IPS-15b (cell line): ENCODE measurements at regions not wholly inside any gene's neighbourhood (a gene's known extent, or its start where the extent isn't known, plus 50 kb on each side); places are given as distances from the start of the nearest gene placed in this dataset.
"Not testable (repeated sequence)": the region's sequence is repeated elsewhere in the genome, so short reads cannot be mapped to it uniquely, and the experiment has no call there.

Experiments used
- H3K27me3 ChIP-seq: one replicate; pipeline ENCODE4 v1.6.1; 2013; ENCODE audit warnings: low read length; ENCODE audit not compliant: control insufficient read depth, insufficient read depth
- H3K36me3 ChIP-seq: one replicate; pipeline ENCODE4 v1.6.1; 2013; ENCODE audit warnings: low read length; ENCODE audit not compliant: control insufficient read depth, insufficient read depth
- H3K4me1 ChIP-seq: one replicate; pipeline ENCODE4 v1.6.1; 2013; ENCODE audit warnings: mild to moderate bottlenecking, low read length; ENCODE audit not compliant: control insufficient read depth, insufficient read depth
- H3K4me3 ChIP-seq: one replicate; pipeline ENCODE4 v1.5.1; 2013; ENCODE audit warnings: low read depth, low read length
- H3K9ac ChIP-seq: one replicate; pipeline ENCODE4 v1.6.1; 2013; ENCODE audit warnings: low read depth, mild to moderate bottlenecking, low read length
- H3K9me3 ChIP-seq: one replicate; pipeline ENCODE4 v1.6.1; 2013; ENCODE audit warnings: mild to moderate bottlenecking, low read length; ENCODE audit not compliant: control insufficient read depth, insufficient read depth

DNA sequence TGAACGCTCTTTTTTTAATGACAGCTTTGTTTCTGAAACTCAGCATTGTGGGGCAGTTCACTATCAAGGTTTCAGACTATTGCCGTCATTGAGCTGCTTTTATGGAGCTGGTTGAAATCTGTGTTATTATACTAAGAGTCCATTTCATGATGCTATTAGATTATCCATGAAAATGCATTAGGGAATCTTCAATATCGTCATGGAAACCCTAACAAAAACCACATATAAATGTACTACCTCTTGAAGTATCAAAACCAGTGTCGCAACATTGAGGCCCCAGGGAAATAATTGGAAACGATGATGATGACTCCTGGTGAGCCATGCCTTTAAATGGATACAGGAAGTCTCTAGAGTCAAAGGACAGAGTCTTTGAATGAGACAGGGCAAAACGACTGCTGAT, 231.6 kb upstream of the CPHXL start:
- Histone ChIP-seq H3K36me3 (no peaks in the 10 kb centered on the region), H3K4me1 (no peaks in the 10 kb centered on the region), H3K9ac (no peak overlapping the region), H3K27me3 (no peaks in the 10 kb centered on the region), H3K9me3 (no peaks in the 10 kb centered on the region), H3K4me3 (no peak overlapping the region)

DNA sequence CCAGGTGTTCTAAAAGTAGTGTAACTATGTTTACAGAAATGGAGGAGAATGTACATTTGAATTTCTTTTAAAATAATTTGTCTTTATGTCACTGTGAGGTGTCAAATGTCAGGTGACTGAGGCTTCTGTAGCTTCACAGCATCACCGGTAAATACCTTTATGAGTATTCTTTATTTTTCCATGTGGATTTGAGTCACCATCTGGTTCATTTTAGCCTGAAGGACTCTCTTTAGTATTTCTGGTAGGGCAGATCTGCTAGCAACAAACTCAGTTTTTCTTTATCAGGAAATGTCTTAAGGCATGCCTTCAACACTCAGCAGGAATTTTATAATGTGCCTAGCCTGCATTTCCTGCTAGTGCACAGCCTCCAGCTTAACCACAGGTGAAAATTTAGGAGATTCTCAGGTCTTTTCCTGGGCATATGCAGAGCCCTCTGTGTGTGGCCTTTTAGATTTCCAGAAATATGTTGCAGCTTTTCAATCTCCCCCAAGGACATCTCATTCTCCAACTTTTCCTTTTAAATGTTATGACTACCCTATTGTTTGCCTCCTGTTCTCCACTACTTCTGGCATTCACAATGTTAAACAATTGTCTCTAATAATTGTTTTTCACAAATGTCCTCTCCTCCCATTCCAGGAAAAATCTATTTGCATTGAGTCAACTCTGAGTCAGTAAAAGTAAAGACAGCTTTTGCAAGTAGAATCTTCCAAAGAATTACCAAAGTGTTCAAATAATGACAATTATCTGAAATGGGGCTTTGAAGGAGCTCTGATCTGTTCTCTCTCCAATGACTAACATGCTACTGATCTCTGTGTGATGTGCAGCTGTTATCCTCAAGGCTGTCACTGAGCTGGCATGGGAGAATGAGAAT, 239.4 kb upstream of the CPHXL start:
- Histone ChIP-seq H3K27me3 (no peaks in the 10 kb centered on the region), H3K36me3 (no peaks in the 10 kb centered on the region), H3K9me3 (no peaks in the 10 kb centered on the region), H3K9ac (no peak overlapping the region), H3K4me3 (no peak overlapping the region), H3K4me1 (no peaks in the 10 kb centered on the region)

DNA sequence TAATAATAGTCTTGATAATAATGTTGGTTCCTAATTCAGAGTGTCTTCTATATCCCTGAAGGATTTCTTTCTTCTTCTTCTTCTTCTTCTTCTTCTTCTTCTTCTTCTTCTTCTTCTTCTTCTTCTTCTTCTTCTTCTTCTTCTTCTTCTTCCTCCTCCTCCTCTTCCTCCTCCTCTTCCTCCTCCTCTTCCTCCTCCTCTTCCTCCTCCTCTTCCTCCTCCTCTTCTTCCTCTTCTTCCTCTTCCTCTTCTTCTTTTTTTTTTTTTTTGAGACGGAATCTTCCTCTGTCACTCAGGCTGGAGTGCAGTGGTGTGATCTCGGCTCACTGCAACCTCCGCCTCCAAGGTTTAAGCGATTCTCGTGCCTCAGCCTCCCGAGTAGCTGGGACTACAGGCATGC, 242.8 kb upstream of the CPHXL start:
- H3K4me3 ChIP-seq, H3K9me3 ChIP-seq, H3K36me3 ChIP-seq, H3K4me1 ChIP-seq, H3K9ac ChIP-seq, H3K27me3 ChIP-seq: not testable (repeated sequence)

DNA sequence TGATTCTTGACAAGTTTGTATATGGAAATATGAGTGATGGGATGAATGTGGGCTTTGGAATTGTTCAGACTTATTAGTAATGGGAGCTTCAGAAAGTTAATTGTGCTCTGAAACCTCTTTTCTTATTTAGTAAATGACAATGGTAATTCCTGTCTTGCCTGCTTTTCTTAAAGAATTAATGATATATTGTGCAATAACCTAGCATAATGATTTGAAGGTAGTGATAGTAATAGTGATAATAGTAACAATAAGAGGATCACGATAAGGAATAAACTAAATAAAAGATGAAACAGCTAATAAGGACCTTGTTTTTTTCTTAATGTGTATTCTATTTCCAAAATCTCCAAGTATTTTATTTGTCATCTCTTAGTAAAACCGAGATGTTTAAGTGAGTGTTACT, 245.0 kb upstream of the CPHXL start:
- Histone ChIP-seq H3K36me3 (no peaks in the 10 kb centered on the region), H3K4me1 (no peaks in the 10 kb centered on the region), H3K9ac (no peak overlapping the region), H3K27me3 (no peaks in the 10 kb centered on the region), H3K4me3 (no peak overlapping the region), H3K9me3 (no peaks in the 10 kb centered on the region)

DNA sequence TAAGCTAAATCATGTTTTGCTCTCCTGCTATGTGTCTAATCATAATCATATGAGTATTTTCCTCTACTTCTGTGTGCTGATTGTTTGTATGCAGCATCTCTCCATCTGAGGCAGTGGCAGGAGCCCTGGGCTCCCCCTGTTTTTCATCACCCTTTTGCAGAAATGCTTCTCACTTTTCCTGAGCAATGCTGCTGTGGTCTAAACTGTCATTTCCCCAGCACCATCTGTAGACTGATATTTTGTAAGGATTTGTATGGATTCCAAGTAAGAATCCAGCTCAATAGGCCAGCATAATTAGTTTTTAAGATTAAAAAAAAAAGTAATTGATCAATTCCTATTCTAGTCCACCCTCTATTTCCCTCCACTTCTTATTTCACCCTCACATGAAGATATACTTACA, 257.0 kb upstream of the CPHXL start:
- H3K27me3 ChIP-seq = peaks cover 3% of the 10 kb centered on the region
- H3K9me3 ChIP-seq = no peaks in the 10 kb centered on the region
- peaks cover 6% of the 10 kb centered on the region for H3K4me1 ChIP-seq
- H3K4me3 ChIP-seq = no peak overlapping the region
- no peaks in the 10 kb centered on the region for H3K36me3 ChIP-seq
- no peak overlapping the region for H3K9ac ChIP-seq

DNA sequence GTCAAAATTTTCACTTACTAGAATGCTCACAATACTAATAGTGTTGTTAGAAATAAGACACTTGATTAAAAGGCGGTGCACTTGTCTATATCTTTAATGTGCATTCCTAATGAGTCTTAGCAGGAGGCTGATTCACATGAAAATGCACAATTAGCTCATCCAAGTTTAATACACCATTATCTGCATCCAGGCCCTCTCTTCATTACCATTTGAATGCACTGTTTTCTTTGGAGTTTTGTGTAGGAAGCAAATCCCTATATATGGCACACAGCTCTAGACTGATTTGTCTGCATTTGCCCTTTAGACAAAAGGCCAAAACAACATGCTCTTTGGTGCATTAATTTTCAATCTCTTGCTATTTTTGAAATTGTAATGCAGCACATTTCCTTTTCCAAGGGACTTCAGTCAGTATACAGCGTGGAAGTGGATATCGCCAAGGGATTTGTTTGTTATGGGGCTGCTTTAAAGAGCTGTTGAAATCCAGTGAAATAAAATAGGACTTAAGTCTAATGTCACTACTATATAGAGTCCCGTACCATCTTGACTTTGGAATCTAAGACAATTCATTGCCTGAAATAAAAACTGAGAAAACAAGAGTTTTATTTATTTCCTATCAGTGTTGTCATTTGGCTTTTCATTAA, 257.6 kb upstream of the CPHXL start:
- Histone ChIP-seq H3K9ac (no peak overlapping the region), H3K27me3 (peaks cover 3% of the 10 kb centered on the region), H3K4me1 (peaks cover 6% of the 10 kb centered on the region), H3K9me3 (no peaks in the 10 kb centered on the region), H3K36me3 (no peaks in the 10 kb centered on the region), H3K4me3 (no peak overlapping the region)

DNA sequence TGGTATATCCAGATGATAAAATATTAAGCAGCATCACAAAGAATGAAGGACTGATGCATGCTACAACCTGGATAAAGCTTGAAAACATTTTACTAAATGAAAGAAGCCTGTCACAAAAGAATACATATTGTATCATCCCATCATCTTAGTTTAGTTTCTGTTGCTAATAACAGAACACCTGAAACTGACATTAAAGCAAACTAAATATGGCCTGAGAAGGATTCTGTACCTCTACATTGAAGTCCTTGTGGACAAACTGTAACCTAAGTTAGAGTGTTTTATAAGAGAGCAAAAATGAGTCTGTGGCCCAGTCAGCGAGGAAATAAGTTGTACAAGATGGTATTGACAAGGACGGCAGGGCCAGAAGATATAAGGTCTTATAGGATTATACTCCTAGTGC, 261.0 kb upstream of the CPHXL start:
- no peak overlapping the region for H3K9ac ChIP-seq
- no peak overlapping the region for H3K4me3 ChIP-seq
- H3K36me3 ChIP-seq = no peaks in the 10 kb centered on the region
- peaks cover 3% of the 10 kb centered on the region for H3K27me3 ChIP-seq
- H3K9me3 ChIP-seq = no peaks in the 10 kb centered on the region
- peaks cover 6% of the 10 kb centered on the region for H3K4me1 ChIP-seq

DNA sequence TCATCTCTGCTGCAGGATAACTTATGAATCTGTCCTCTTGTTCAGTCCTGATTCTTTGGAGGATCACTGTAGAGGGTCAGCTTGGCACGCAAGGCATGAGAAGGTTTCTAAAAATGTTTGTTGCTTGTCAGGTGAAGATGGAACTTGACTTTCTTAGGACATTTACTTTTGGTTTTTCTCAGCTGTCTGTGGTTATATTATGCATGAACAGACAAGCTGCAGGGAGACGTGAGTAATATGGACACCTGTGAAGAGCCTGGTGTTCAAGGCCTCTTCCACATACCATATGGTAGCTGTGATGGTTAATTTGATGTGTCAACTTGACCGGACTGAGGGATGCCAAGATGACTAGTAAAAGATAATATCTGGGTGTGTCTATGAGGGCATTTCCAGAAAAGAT, 270.2 kb upstream of the CPHXL start:
- Histone ChIP-seq H3K9me3 (no peaks in the 10 kb centered on the region), H3K4me3 (no peak overlapping the region), H3K36me3 (no peaks in the 10 kb centered on the region), H3K4me1 (no peaks in the 10 kb centered on the region), H3K9ac (no peak overlapping the region), H3K27me3 (no peaks in the 10 kb centered on the region)

DNA sequence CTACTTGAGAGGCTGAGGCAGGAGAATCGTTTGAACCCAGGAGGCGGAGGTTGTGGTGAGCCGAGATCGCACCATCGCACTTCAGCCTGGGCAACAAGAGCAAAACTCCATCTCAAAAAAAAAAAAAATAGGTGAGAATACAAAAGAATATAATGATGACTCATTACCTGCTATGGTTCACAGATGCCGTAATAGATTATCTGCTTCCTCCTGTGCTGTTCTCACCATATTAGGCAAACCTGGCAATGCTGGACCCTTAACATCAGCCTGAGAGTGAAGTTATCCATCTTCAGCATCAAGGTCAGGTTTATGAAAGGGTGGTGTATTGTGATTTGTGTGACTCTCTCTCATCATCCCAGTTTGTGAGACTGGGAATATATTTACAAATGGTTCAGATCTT, 271.3 kb upstream of the CPHXL start:
- no peaks in the 10 kb centered on the region for H3K27me3 ChIP-seq
- H3K9ac ChIP-seq = no peak overlapping the region
- H3K4me1 ChIP-seq = no peaks in the 10 kb centered on the region
- H3K36me3 ChIP-seq = no peaks in the 10 kb centered on the region
- no peaks in the 10 kb centered on the region for H3K9me3 ChIP-seq
- H3K4me3 ChIP-seq = no peak overlapping the region

DNA sequence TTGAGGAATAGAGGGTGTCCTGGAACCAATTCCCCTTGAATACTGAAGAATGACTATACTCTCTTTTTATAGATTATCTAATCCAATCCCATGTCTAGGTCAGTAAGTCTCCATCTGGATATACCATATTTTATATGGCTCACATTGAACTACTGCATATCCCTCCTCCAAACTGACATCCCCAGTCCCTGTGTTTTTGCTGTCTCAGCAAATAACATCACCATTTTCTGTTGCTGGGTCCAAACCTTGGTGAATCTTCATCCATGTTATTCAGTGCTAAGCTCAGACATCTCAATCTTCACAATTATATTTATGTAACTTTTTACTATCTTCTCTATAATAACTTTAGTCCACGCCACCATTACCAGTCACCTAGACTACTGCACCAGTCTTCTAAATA, 269.6 kb upstream of the CNTNAP4 start:
- Histone ChIP-seq H3K27me3 (no peaks in the 10 kb centered on the region), H3K36me3 (no peaks in the 10 kb centered on the region)

DNA sequence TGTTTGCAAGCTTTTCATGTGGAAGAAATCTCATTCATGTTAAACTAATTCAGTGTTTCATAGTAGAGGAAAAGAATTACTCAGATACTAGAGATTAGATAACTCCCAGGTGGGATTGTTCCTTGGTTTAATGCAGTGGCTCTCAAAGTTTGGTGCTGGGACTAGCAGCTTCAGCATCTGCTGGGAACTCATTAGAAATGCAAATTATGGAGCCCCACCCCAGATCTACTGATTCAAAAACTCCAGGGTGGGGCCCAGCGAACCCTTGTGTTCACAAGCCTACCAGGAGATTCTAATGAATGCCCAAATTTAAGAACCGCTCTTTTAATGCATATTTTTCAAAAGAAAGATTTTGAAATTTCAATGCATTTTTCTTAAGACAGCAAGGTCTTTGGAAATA, 253.4 kb upstream of the CNTNAP4 start:
- H3K9ac ChIP-seq = no peak overlapping the region
- H3K4me3 ChIP-seq = no peak overlapping the region
- no peaks in the 10 kb centered on the region for H3K27me3 ChIP-seq
- no peaks in the 10 kb centered on the region for H3K36me3 ChIP-seq
- no peaks in the 10 kb centered on the region for H3K9me3 ChIP-seq
- peaks cover 2% of the 10 kb centered on the region for H3K4me1 ChIP-seq

More for the DNA sequence above, 269.6 kb upstream of the CNTNAP4 start:
- Histone ChIP-seq H3K9ac (no peak overlapping the region), H3K4me1 (no peaks in the 10 kb centered on the region), H3K4me3 (no peak overlapping the region), H3K9me3 (no peaks in the 10 kb centered on the region)

DNA sequence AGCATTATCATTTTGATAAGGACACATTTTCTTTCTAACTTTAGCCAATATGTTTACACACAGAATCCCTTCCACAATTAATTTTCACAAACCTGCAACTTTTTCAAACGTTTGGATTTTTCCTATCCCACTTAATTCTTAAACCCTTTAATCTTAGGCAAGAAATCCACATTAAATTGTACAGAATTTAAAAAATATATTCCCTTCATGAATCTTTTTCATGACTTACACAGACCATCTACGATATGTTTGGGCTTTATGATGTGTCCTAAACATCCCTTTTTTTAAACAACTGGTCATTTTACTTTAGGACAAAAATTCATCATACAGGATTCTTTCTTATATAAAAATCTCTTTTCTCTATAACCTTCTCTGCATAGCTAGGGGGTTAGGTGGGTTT, 241.5 kb upstream of the CNTNAP4 start:
- Histone ChIP-seq H3K4me3 (no peak overlapping the region), H3K9me3 (peaks cover 18% of the 10 kb centered on the region), H3K4me1 (no peaks in the 10 kb centered on the region)

More for the DNA sequence above, 241.5 kb upstream of the CNTNAP4 start:
- H3K9ac ChIP-seq = no peak overlapping the region
- H3K27me3 ChIP-seq = no peaks in the 10 kb centered on the region
- no peaks in the 10 kb centered on the region for H3K36me3 ChIP-seq
